ENCODE measurements at regions not wholly inside any gene's neighbourhood (a gene's known extent, or its start where the extent isn't known, plus 50 kb on each side); places are given as distances from the start of the nearest gene placed in this dataset.

DNA sequence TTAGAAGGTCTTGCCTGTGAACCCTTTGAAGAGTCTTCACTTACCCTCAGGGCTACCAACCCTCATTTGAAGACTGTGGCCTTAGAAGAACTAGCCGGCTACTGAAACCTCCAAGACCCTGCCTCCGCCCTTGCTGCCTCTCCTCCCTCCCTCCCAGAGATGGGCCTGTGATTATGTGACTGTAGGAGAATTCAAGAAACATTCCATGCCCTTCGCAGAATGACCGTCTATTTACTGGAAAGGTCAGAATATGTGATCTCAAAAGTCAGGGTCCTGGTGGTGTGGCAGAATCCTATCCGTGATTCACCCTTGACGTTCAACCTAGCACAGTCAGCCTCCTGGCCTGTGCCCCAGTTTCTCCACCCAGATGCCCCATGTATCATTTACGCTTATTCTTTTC is 109.6 kb downstream of the CTNND1 start:
- Histone ChIP-seq H3K27ac (no peak overlapping the region), H3K36me3 (no peaks in the 10 kb centered on the region), H3K9me3 (no peaks in the 10 kb centered on the region), H3K27me3 (ENCODE audit: low read depth) (no peaks in the 10 kb centered on the region), H3K4me3 (no peak overlapping the region), H3K4me1 (no peaks in the 10 kb centered on the region)
- intact Hi-C loops (cut with DNase I): no loop called here
- TF ChIP-seq, protein P1, sequence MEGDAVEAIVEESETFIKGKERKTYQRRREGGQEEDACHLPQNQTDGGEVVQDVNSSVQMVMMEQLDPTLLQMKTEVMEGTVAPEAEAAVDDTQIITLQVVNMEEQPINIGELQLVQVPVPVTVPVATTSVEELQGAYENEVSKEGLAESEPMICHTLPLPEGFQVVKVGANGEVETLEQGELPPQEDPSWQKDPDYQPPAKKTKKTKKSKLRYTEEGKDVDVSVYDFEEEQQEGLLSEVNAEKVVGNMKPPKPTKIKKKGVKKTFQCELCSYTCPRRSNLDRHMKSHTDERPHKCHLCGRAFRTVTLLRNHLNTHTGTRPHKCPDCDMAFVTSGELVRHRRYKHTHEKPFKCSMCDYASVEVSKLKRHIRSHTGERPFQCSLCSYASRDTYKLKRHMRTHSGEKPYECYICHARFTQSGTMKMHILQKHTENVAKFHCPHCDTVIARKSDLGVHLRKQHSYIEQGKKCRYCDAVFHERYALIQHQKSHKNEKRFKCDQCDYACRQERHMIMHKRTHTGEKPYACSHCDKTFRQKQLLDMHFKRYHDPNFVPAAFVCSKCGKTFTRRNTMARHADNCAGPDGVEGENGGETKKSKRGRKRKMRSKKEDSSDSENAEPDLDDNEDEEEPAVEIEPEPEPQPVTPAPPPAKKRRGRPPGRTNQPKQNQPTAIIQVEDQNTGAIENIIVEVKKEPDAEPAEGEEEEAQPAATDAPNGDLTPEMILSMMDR (IDR thresholded peaks at IDR 0.05): no peak
- DNase-seq (no peak), ATAC-seq (no peak)

DNA sequence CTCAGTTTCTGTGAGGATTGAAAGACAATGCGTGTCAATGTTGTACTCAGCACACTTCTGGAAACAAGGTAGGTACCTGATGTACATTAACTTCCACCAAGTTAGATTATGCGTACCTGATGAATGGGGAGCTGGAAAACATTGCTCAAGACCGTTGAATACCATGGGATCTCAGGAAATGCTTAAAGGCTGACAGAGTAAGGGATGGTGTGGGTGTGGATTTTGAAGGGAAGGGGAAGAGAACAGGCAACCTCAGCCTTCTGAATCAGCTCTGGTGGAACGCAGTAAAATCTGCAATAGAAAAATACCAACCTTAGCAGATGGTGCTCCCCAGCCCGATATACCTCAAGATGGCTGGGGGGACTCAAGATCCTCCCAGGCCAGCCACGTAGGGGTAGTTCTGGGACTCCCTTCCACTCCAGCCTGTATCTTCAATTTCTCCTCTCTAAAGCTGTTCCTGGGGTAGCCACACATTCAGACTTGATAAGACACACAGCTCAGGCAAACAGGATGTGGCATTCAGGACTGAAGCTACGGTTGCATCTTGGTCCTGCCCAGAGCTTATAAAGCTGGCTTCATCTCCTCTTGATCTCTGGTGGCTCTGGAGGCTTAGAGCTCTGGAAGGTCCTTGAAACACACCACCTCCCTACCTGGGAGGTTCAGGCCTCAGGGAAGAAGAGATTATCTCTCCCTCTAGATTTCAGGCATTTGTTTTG is 111.8 kb downstream of the CTNND1 start:
- Histone ChIP-seq H3K9me3 (no peaks in the 10 kb centered on the region), H3K27me3 (ENCODE audit: low read depth) (no peaks in the 10 kb centered on the region), H3K36me3 (no peaks in the 10 kb centered on the region), H3K4me3 (no peak overlapping the region), H3K4me1 (no peaks in the 10 kb centered on the region), H3K27ac (no peak overlapping the region)
- no peak for ATAC-seq
- TF ChIP-seq, protein P1 (IDR thresholded peaks at IDR 0.05): no peak
- no peak for DNase-seq
- intact Hi-C loops (cut with DNase I): no loop called here

DNA sequence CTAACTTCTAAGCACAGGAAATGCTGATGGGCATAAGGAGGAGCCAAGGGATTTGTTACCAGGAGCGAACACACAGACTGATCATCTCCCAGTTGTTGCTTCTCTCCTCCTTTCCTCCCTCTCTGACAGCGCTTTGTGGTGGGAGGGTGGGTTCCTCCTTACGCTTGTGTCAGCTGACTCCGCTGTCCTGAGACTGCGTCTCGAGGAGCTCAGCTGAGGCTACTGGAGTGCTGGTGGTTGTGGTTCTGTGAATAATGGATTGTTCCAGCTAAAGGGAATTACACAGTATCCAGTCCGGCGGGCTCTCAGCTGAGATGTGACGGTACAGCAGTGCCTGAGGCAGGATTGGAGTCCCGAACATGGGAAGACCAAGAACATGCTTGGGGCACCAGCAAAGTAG is 113.4 kb downstream of the CTNND1 start:
- Histone ChIP-seq H3K4me1 (no peaks in the 10 kb centered on the region), H3K36me3 (no peaks in the 10 kb centered on the region), H3K27me3 (ENCODE audit: low read depth) (no peaks in the 10 kb centered on the region), H3K4me3 (no peak overlapping the region), H3K9me3 (no peaks in the 10 kb centered on the region), H3K27ac (no peak overlapping the region)
- TF ChIP-seq, protein P1 (IDR thresholded peaks at IDR 0.05): no peak
- intact Hi-C loops (cut with DNase I): no loop called here
- ATAC-seq: no peak
- no peak for DNase-seq

DNA sequence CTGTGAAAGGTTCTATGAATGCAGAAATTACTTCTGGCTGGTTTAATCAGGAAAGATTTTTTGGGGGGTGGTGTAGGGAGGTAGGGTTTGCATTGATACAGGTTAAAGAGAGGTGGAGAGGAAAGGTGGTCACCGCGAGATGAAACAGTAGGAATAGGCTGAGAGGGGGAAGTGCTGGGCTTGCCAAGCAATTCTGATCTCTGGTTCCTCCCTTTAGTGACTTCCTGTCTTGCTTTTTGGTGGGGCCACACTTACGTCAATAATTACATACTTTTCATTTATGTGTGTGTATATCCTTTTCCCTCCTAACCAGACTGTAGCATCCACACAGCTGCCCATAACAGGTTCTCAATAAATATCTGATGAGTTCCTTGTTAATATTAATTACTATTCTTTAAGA is 120.0 kb downstream of the CTNND1 start:
- ATAC-seq: no peak
- intact Hi-C loops (cut with DNase I): no loop called here
- H3K4me1 ChIP-seq: no peaks in the 10 kb centered on the region

DNA sequence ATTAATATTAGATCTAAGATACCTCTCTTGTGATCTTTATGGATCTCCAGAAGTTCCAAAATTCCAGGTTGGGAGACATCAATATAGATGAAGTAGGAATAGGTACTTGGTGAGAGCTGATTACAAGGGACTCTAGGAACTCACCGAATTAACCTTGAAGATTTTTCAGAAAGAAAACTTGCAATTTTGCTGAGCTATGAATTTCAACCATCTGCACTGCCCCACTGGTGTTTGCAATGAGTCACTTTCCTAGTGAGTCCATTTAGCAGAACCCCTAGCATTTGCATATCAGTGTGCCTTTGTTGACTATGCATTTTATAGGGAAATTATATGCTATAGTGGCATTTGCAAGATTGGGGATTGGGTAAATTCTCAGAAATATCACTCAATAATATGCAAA is 122.0 kb downstream of the CTNND1 start:
- no peak for DNase-seq
- no peaks in the 10 kb centered on the region for H3K4me1 ChIP-seq
- no peak overlapping the region for H3K4me3 ChIP-seq
- H3K36me3 ChIP-seq: no peaks in the 10 kb centered on the region
- no peaks in the 10 kb centered on the region for H3K27me3 ChIP-seq (ENCODE audit: low read depth)
- no peaks in the 10 kb centered on the region for H3K9me3 ChIP-seq
- intact Hi-C loops (cut with DNase I): no loop called here
- TF ChIP-seq, protein P1 (IDR thresholded peaks at IDR 0.05): no peak
- H3K27ac ChIP-seq: no peak overlapping the region
- no peak for ATAC-seq

More for the DNA sequence above, 120.0 kb downstream of the CTNND1 start:
- no peak for DNase-seq
- Histone ChIP-seq H3K9me3 (no peaks in the 10 kb centered on the region), H3K4me3 (no peak overlapping the region), H3K36me3 (no peaks in the 10 kb centered on the region), H3K27ac (no peak overlapping the region), H3K27me3 (ENCODE audit: low read depth) (no peaks in the 10 kb centered on the region)
- TF ChIP-seq, protein P1 (IDR thresholded peaks at IDR 0.05): no peak
